Kidney glomerular epithelial cell (primary cell): ENCODE measurements at regions not wholly inside any gene's neighbourhood (a gene's known extent, or its start where the extent isn't known, plus 50 kb on each side); places are given as distances from the start of the nearest gene placed in this dataset.
"Not testable (repeated sequence)": the region's sequence is repeated elsewhere in the genome, so short reads cannot be mapped to it uniquely, and the experiment has no call there.

ENCODE experiments used
- DNase-seq: peaks from one replicate; lab custom pipeline; 2025; lab: John Stamatoyannopoulos, UW

GRCh38 chr3:28575746-28576613 lies 227.4 kb upstream of the AZI2 start:
- DNase-seq = no peak

GRCh38 chr3:28576614-28577200 lies 228.1 kb upstream of the AZI2 start:
- DNase-seq = no peak

GRCh38 chr3:28577941-28578500 lies 229.4 kb upstream of the AZI2 start:
- DNase-seq = no peak

GRCh38 chr3:28586325-28586724 lies 237.7 kb upstream of the AZI2 start:
- DNase-seq = no peak

- DNase-seq = no peak
Observed at GRCh38 chr3:28587723-28588122, 239.1 kb upstream of the AZI2 start.

- DNase-seq = no peak
Observed at GRCh38 chr3:28590216-28590615, 241.6 kb upstream of the AZI2 start.

- no peak for DNase-seq
Observed at GRCh38 chr3:28590860-28591259, 242.2 kb upstream of the AZI2 start.

- no peak for DNase-seq
Observed at GRCh38 chr3:28595372-28595771, 246.7 kb upstream of the AZI2 start.

- no peak for DNase-seq
Observed at GRCh38 chr3:28597452-28597851, 248.8 kb upstream of the AZI2 start.

GRCh38 chr3:28598165-28598564 lies 249.5 kb upstream of the AZI2 start:
- DNase-seq = no peak

- no peak for DNase-seq
Observed at GRCh38 chr3:28601291-28601690, 252.7 kb upstream of the AZI2 start.

GRCh38 chr3:28606283-28606682 lies 257.7 kb upstream of the AZI2 start:
- DNase-seq = no peak

- DNase-seq = no peak
Observed at GRCh38 chr3:28612232-28612631, 263.6 kb upstream of the AZI2 start.

GRCh38 chr3:28613511-28614106 lies 265.0 kb upstream of the AZI2 start:
- DNase-seq = no peak

GRCh38 chr3:28615071-28615470 lies 266.4 kb upstream of the AZI2 start:
- no peak for DNase-seq

GRCh38 chr3:28615971-28616370 lies 267.3 kb upstream of the AZI2 start:
- DNase-seq = no peak

- no peak for DNase-seq
Observed at GRCh38 chr3:28617821-28618220, 269.2 kb upstream of the AZI2 start.

- no peak for DNase-seq
Observed at GRCh38 chr3:28623106-28623505, 274.5 kb upstream of the AZI2 start.

- no peak for DNase-seq
Observed at GRCh38 chr3:28624084-28624483, 275.5 kb upstream of the AZI2 start.

GRCh38 chr3:28627843-28628242 lies 279.2 kb upstream of the AZI2 start:
- DNase-seq = not testable (repeated sequence)

GRCh38 chr3:28634019-28634418 lies 285.4 kb upstream of the AZI2 start:
- no peak for DNase-seq

- DNase-seq = no peak
Observed at GRCh38 chr3:28637742-28638141, 289.1 kb upstream of the AZI2 start.

GRCh38 chr3:28645149-28645548 lies 296.5 kb upstream of the AZI2 start:
- DNase-seq = no peak
